GM21529 (cell line): ENCODE measurements at regions not wholly inside any gene's neighbourhood (a gene's known extent, or its start where the extent isn't known, plus 50 kb on each side); places are given as distances from the start of the nearest gene placed in this dataset.

Experiments
- ATAC-seq: cut with Tn5 transposase; IDR thresholded peaks from one replicate; pipeline ENCODE4 v1.9.1; 2021; ENCODE audit not compliant: unreplicated experiment

GRCh38 chr5:146254223-146254622 lies 50.8 kb downstream of the RBM27 start:
- ATAC-seq, result peak; percentile 52

GRCh38 chr5:146273109-146273508 lies 65.5 kb upstream of the POU4F3 start:
- ATAC-seq, result peak; percentile 63

- no peak for ATAC-seq
These were observed 55.3 kb upstream of the POU4F3 start for GRCh38 chr5:146283344-146283761.

- ATAC-seq, result no peak
These were observed 54.6 kb upstream of the POU4F3 start for GRCh38 chr5:146284016-146284415.
